ENCODE measurements at regions not wholly inside any gene's neighbourhood (a gene's known extent, or its start where the extent isn't known, plus 50 kb on each side); places are given as distances from the start of the nearest gene placed in this dataset.

GRCh38 chr5:68848091-68848490, 245.7 kb upstream of the SLC30A5 start:
- no peak for TF ChIP-seq CTCF (conservative IDR thresholded peaks at IDR 0.05; ENCODE audit: low read length)
- no peak for TF ChIP-seq EZH2phosphoT487 (IDR thresholded peaks at IDR 0.05; ENCODE audit: borderline replicate concordance, low read depth, low read length)
